SK-N-SH treated with all-trans-retinoic acid at 6 μM for 48 hours (cell line): ENCODE measurements at regions not wholly inside any gene's neighbourhood (a gene's known extent, or its start where the extent isn't known, plus 50 kb on each side); places are given as distances from the start of the nearest gene placed in this dataset.

Experiments
- ATAC-seq: fragments of 200-7000 bp; cut with Tn5 transposase; 3 replicates; pipeline ENCODE4 v1.9.1; 2020; ENCODE audit warnings: mild to moderate bottlenecking, moderate library complexity
- ARNTL ChIP-seq: fragments of 450-650 bp; formaldehyde crosslinking; IDR thresholded peaks from 2 replicates; pipeline ENCODE4 v1.5.0; 2020; ENCODE audit warnings: low read depth, mild to moderate bottlenecking, moderate library complexity, borderline replicate concordance
- BACH2 ChIP-seq: fragments of 250-450 bp; sonication (Bioruptor Pico); IDR thresholded peaks from 2 replicates; pipeline ENCODE4 v1.9.0; 2021; ENCODE audit warnings: mild to moderate bottlenecking, borderline replicate concordance
- CREB5 ChIP-seq: fragments of 250-450 bp; sonication (Bioruptor Pico); IDR thresholded peaks from 2 replicates; pipeline ENCODE4 v1.5.1; 2020; ENCODE audit warnings: low read depth, mild to moderate bottlenecking, moderate library complexity
- CSDC2 ChIP-seq: fragments of 250-450 bp; sonication (Bioruptor Pico); IDR thresholded peaks from 2 replicates; pipeline ENCODE4 v1.5.0; 2020; ENCODE audit warnings: mild to moderate bottlenecking, moderate library complexity
- CSRNP3 ChIP-seq: fragments of 250-450 bp; sonication (Bioruptor Pico); IDR thresholded peaks from 2 replicates; pipeline ENCODE4 v1.5.1; 2021; ENCODE audit warnings: mild to moderate bottlenecking, moderate library complexity
- ESRRG ChIP-seq: fragments of 250-450 bp; sonication (Bioruptor Pico); IDR thresholded peaks from 2 replicates; pipeline ENCODE4 v1.6.1; 2021; ENCODE audit warnings: mild to moderate bottlenecking
- GLIS3 ChIP-seq: fragments of 250-450 bp; sonication (Bioruptor Pico); IDR thresholded peaks from 2 replicates; pipeline ENCODE4 v1.5.0; 2020; ENCODE audit warnings: mild to moderate bottlenecking, moderate library complexity
- ISL1 ChIP-seq: fragments of 250-450 bp; sonication (Bioruptor Pico); IDR thresholded peaks from 2 replicates; pipeline ENCODE4 v2.1.2; 2022; ENCODE audit warnings: mild to moderate bottlenecking, moderate library complexity
- PPARA ChIP-seq: fragments of 250-450 bp; sonication (Bioruptor Pico); IDR thresholded peaks from 2 replicates; pipeline ENCODE4 v1.5.0; 2020; ENCODE audit warnings: mild to moderate bottlenecking, borderline replicate concordance
- RARB ChIP-seq: fragments of 250-450 bp; sonication (Bioruptor Pico); IDR thresholded peaks from 2 replicates; pipeline ENCODE4 v1.8.0; 2021; ENCODE audit warnings: mild to moderate bottlenecking, moderate library complexity
- TCF4 ChIP-seq: fragments of 250-450 bp; sonication (Bioruptor Pico); IDR thresholded peaks from 2 replicates; pipeline ENCODE4 v1.8.0; 2021; ENCODE audit warnings: mild to moderate bottlenecking, moderate library complexity, borderline replicate concordance
- TOX ChIP-seq: fragments of 250-450 bp; sonication (Bioruptor Pico); IDR thresholded peaks from 2 replicates; pipeline ENCODE4 v1.8.0; 2021; ENCODE audit warnings: mild to moderate bottlenecking, moderate library complexity, borderline replicate concordance
- ZC3H10 ChIP-seq: fragments of 250-450 bp; sonication (Bioruptor Pico); IDR thresholded peaks from 2 replicates; pipeline ENCODE4 v1.5.1; 2021; ENCODE audit warnings: mild to moderate bottlenecking, moderate library complexity
- ZFP30 ChIP-seq: fragments of 450-650 bp; formaldehyde crosslinking; IDR thresholded peaks from 2 replicates; pipeline ENCODE4 v1.5.0; 2022; ENCODE audit warnings: mild to moderate bottlenecking, moderate library complexity
- ZNF565 ChIP-seq: fragments of 450-650 bp; formaldehyde crosslinking; conservative IDR thresholded peaks from 2 replicates; pipeline ENCODE4 v1.5.0; 2020; ENCODE audit warnings: low read depth, mild to moderate bottlenecking, moderate library complexity
- ZNF70 ChIP-seq: fragments of 450-650 bp; formaldehyde crosslinking; IDR thresholded peaks from 2 replicates; pipeline ENCODE4 v1.5.0; 2020; ENCODE audit warnings: mild to moderate bottlenecking, moderate library complexity
- ZNF8 ChIP-seq: fragments of 450-650 bp; formaldehyde crosslinking; IDR thresholded peaks from 2 replicates; pipeline ENCODE4 v1.5.0; 2020; ENCODE audit warnings: mild to moderate bottlenecking, moderate library complexity
- TF ChIP-seq, protein P1 (sequence below): fragments of 250-450 bp; sonication (Bioruptor Pico); IDR thresholded peaks from 2 replicates; pipeline ENCODE4 v1.5.0; 2020; ENCODE audit warnings: mild to moderate bottlenecking, moderate library complexity

- ATAC-seq: peak; percentile 82
- TF ChIP-seq CSRNP3: no peak
- no peak for TF ChIP-seq ESRRG (CRISPR knock-in tag)
- TF ChIP-seq ZNF565 (CRISPR knock-in tag): no peak
- TF ChIP-seq ZNF70 (CRISPR knock-in tag): no peak
- no peak for TF ChIP-seq PPARA
- TF ChIP-seq, protein P1, sequence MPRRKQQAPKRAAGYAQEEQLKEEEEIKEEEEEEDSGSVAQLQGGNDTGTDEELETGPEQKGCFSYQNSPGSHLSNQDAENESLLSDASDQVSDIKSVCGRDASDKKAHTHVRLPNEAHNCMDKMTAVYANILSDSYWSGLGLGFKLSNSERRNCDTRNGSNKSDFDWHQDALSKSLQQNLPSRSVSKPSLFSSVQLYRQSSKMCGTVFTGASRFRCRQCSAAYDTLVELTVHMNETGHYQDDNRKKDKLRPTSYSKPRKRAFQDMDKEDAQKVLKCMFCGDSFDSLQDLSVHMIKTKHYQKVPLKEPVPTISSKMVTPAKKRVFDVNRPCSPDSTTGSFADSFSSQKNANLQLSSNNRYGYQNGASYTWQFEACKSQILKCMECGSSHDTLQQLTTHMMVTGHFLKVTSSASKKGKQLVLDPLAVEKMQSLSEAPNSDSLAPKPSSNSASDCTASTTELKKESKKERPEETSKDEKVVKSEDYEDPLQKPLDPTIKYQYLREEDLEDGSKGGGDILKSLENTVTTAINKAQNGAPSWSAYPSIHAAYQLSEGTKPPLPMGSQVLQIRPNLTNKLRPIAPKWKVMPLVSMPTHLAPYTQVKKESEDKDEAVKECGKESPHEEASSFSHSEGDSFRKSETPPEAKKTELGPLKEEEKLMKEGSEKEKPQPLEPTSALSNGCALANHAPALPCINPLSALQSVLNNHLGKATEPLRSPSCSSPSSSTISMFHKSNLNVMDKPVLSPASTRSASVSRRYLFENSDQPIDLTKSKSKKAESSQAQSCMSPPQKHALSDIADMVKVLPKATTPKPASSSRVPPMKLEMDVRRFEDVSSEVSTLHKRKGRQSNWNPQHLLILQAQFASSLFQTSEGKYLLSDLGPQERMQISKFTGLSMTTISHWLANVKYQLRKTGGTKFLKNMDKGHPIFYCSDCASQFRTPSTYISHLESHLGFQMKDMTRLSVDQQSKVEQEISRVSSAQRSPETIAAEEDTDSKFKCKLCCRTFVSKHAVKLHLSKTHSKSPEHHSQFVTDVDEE (CRISPR knock-in tag): no peak
Observed at GRCh38 chr5:143501310-143502044, 98.0 kb upstream of the NR3C1 start.

DNA sequence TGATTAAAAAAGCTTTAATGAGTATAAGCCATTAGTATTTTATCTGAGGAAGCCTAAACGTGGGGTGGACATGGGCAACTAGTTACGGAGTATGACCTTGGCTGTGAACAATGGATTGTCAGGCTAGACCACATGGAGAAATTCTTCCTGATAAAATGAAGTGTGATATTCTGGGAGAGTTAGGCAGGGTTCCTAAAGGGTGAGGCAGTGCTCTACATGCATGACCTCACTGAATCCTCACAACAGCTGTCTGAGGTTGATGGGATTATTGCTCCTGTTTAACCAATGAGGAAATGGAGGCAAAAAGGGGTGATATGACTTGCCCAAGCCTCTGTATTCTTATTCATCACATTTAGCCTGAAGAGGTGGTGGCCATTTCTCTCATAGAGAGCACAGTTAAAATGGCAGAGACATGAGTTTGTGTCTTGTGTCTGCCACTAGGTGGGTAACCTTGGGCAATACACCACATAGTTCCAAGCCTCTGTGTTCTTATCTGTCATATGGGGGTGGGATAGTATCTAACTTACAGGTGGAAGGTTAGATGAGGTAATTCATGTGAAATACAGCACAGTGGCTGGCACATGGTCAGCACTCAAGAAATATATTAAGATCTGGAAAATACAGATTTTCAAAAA, 96.1 kb upstream of the NR3C1 start:
- no peak for ATAC-seq
- TF ChIP-seq ZNF70 (CRISPR knock-in tag) (no peak), TCF4 (CRISPR knock-in tag) (no peak), CREB5 (no peak), ZFP30 (CRISPR knock-in tag) (no peak), GLIS3 (CRISPR knock-in tag) (no peak), ESRRG (CRISPR knock-in tag) (no peak)

GRCh38 chr5:143498821-143499220, 95.3 kb upstream of the NR3C1 start:
- no peak for ATAC-seq
- no peak for TF ChIP-seq ZFP30 (CRISPR knock-in tag)
- no peak for TF ChIP-seq ZC3H10 (CRISPR knock-in tag)
- no peak for TF ChIP-seq PPARA
- TF ChIP-seq ISL1 (CRISPR knock-in tag): no peak
- no peak for TF ChIP-seq ZNF8
- no peak for TF ChIP-seq BACH2 (CRISPR knock-in tag)
- no peak for TF ChIP-seq RARB (CRISPR knock-in tag)
- no peak for TF ChIP-seq ARNTL (CRISPR knock-in tag)
- TF ChIP-seq CSRNP3: no peak
- TF ChIP-seq CREB5: no peak
- TF ChIP-seq CSDC2: no peak
- TF ChIP-seq, all 23 proteins: peak for 0

GRCh38 chr5:143497749-143498148, 94.3 kb upstream of the NR3C1 start:
- TF ChIP-seq TOX (CRISPR knock-in tag): no peak
- TF ChIP-seq, protein P1 (CRISPR knock-in tag): no peak
- no peak for ATAC-seq
